ENCODE measurements at regions not wholly inside any gene's neighbourhood (a gene's known extent, or its start where the extent isn't known, plus 50 kb on each side); places are given as distances from the start of the nearest gene placed in this dataset.

GRCh38 chr1:80447526-80447925, 1353.2 kb upstream of the ADGRL2 start:
- TF ChIP-seq CTCF (CRISPR knock-in tag; IDR thresholded peaks at IDR 0.05) (no peak), ZNF740 (CRISPR knock-in tag; IDR thresholded peaks at IDR 0.05) (no peak), CAMTA2 (CRISPR knock-in tag; IDR thresholded peaks at IDR 0.05; ENCODE audit: borderline replicate concordance) (no peak), KLF16 (CRISPR knock-in tag; IDR thresholded peaks at IDR 0.05) (no peak), ZNF781 (CRISPR knock-in tag; IDR thresholded peaks at IDR 0.05; ENCODE audit: borderline replicate concordance, not compliant biosample characterization) (no peak), JUND (CRISPR knock-in tag; IDR thresholded peaks at IDR 0.05) (no peak), MAFF (IDR thresholded peaks at IDR 0.05; ENCODE audit: low read depth, low read length) (no peak), GLMP (CRISPR knock-in tag; IDR thresholded peaks at IDR 0.05; ENCODE audit: borderline replicate concordance) (no peak), FOXK1 (CRISPR knock-in tag; IDR thresholded peaks at IDR 0.05; ENCODE audit: borderline replicate concordance, low read depth) (no peak), HOXA7 (CRISPR knock-in tag; IDR thresholded peaks at IDR 0.05) (no peak), MXI1 (IDR thresholded peaks at IDR 0.05; ENCODE audit: borderline replicate concordance, low read depth, low read length) (no peak), SOX6 (IDR thresholded peaks at IDR 0.05) (no peak), SOX6 (CRISPR knock-in tag; IDR thresholded peaks at IDR 0.05) (no peak), MAFK (conservative IDR thresholded peaks at IDR 0.05 in 1 of 2, IDR thresholded peaks at IDR 0.05 in 1 of 2; ENCODE audit: low read length in 2 of 2) (no peak), EHMT2 (IDR thresholded peaks at IDR 0.05; ENCODE audit: borderline replicate concordance, low read depth, low read length) (no peak)

Data from HepG2 (cell line).